Neuronal stem cell (in vitro differentiated cells): ENCODE measurements at regions not wholly inside any gene's neighbourhood (a gene's known extent, or its start where the extent isn't known, plus 50 kb on each side); places are given as distances from the start of the nearest gene placed in this dataset. TPM values are rescaled to one million over a fixed set of nuclear protein-coding genes. Genes with fewer than 3 reads are reported as not detected.

Experiments
- DNase-seq: peaks from one replicate; pipeline ENCODE4 v3.0.0-alpha.2; 2013; ENCODE audit warnings: low spot score
- H2AFZ ChIP-seq: one replicate; pipeline ENCODE4 v1.6.1; 2013; ENCODE audit warnings: mild to moderate bottlenecking, low read length, inconsistent platforms
- H2AK5ac ChIP-seq: 2 replicates; pipeline ENCODE4 v1.6.1; 2013; ENCODE audit warnings: low read depth, mild to moderate bottlenecking, inconsistent platforms, low read length, moderate library complexity, mixed read lengths
- H2BK120ac ChIP-seq: 2 replicates; pipeline ENCODE4 v1.6.1; 2013; ENCODE audit warnings: low read depth, mild to moderate bottlenecking, inconsistent platforms, low read length, moderate library complexity, mixed read lengths
- H2BK12ac ChIP-seq: one replicate; pipeline ENCODE4 v1.6.1; 2013; ENCODE audit warnings: low read length, inconsistent platforms
- H2BK15ac ChIP-seq: 2 replicates; pipeline ENCODE4 v1.6.1; 2013; ENCODE audit warnings: mild to moderate bottlenecking, low read length, inconsistent platforms, mixed read lengths
- H2BK5ac ChIP-seq: one replicate; pipeline ENCODE4 v1.6.1; 2013; ENCODE audit warnings: inconsistent platforms, mild to moderate bottlenecking, low read length, moderate library complexity
- H3K14ac ChIP-seq: one replicate; pipeline ENCODE4 v1.6.1; 2013; ENCODE audit warnings: low read length, inconsistent platforms
- H3K18ac ChIP-seq: 2 replicates; pipeline ENCODE4 v1.6.1; 2013; ENCODE audit warnings: low read length, inconsistent platforms
- H3K23ac ChIP-seq: 2 replicates; pipeline ENCODE4 v1.6.1; 2013; ENCODE audit warnings: low read depth, mild to moderate bottlenecking, mixed read lengths, low read length, inconsistent platforms; ENCODE audit not compliant: poor library complexity
- H3K27ac ChIP-seq: replicated peaks from 3 replicates; pipeline ENCODE4 v1.5.1; 2013; ENCODE audit warnings: low read length, inconsistent platforms
- H3K27me3 ChIP-seq, 3 experiments: 2 replicates each; pipeline ENCODE4 v1.6.1; 2013; ENCODE audit warnings: low read length in 3 of 3, mild to moderate bottlenecking in 2 of 3, inconsistent platforms in 1 of 3, low read depth in 1 of 3, mixed read lengths in 1 of 3, moderate library complexity in 1 of 3; ENCODE audit not compliant: control insufficient read depth in 3 of 3, insufficient read depth in 3 of 3
- H3K36me3 ChIP-seq, 2 donors: replicated peaks in 1 of 2; 2 replicates each; pipeline ENCODE4 v1.6.1; 2013; ENCODE audit warnings: low read length in 2 of 2; ENCODE audit not compliant: control insufficient read depth in 2 of 2, insufficient read depth in 2 of 2
- H3K4ac ChIP-seq: 2 replicates; pipeline ENCODE4 v1.6.1; 2013; ENCODE audit warnings: inconsistent platforms, mild to moderate bottlenecking, low read length, moderate library complexity
- H3K4me1 ChIP-seq, 2 donors: 1 replicate in 1 of 2; 2 replicates in 1 of 2; pipeline ENCODE4 v1.6.1; 2013; ENCODE audit warnings: low read length in 2 of 2, low read depth in 1 of 2; ENCODE audit not compliant: control insufficient read depth in 2 of 2, insufficient read depth in 1 of 2
- H3K4me2 ChIP-seq: one replicate; pipeline ENCODE4 v1.6.1; 2013; ENCODE audit warnings: mild to moderate bottlenecking, low read length, inconsistent platforms; ENCODE audit not compliant: insufficient read depth, poor library complexity, severe bottlenecking
- H3K4me3 ChIP-seq, 2 donors: 2 replicates each; pipeline ENCODE4 v1.5.1; 2013; ENCODE audit warnings: low read length in 2 of 2, mild to moderate bottlenecking in 2 of 2, inconsistent platforms in 1 of 2, moderate library complexity in 1 of 2
- H3K79me1 ChIP-seq: one replicate; pipeline ENCODE4 v1.6.1; 2013; ENCODE audit warnings: low read depth, mild to moderate bottlenecking, inconsistent platforms, low read length, moderate library complexity
- H3K9ac ChIP-seq: one replicate; pipeline ENCODE4 v1.6.1; 2013; ENCODE audit warnings: mild to moderate bottlenecking, low read depth, low read length, inconsistent platforms; ENCODE audit not compliant: poor library complexity
- H3K9me3 ChIP-seq, 2 donors: replicated peaks in 1 of 2; 2 replicates each; pipeline versions ENCODE3 to v1.6.1; 2013; ENCODE audit warnings: low read length in 2 of 2, mild to moderate bottlenecking in 2 of 2, inconsistent platforms in 1 of 2, low read depth in 1 of 2, mixed read lengths in 1 of 2, moderate library complexity in 1 of 2; ENCODE audit not compliant: control insufficient read depth in 2 of 2, insufficient read depth in 1 of 2
- H4K8ac ChIP-seq: one replicate; pipeline ENCODE4 v1.6.1; 2013; ENCODE audit warnings: low read depth, mild to moderate bottlenecking, inconsistent platforms, low read length, moderate library complexity
- H4K91ac ChIP-seq: one replicate; pipeline ENCODE4 v1.6.1; 2013; ENCODE audit warnings: low read length, low read depth, mild to moderate bottlenecking, inconsistent platforms; ENCODE audit not compliant: poor library complexity
- WGBS, 2 donors: extraction: QIAGEN DNeasy Blood & Tissue Kit; methylation state at CpG; one replicate each; pipeline ENCODE4 v1.1.7; 2013; ENCODE audit warnings: missing lambda C conversion rate in 2 of 2, mixed read lengths in 1 of 2; ENCODE audit not compliant: insufficient read length in 2 of 2, insufficient replicate concordance in 1 of 2; ENCODE audit errors: extremely low coverage in 2 of 2; 5-methylcytosine and 5-hydroxymethylcytosine counted together
- small RNA-seq: library from polyadenylated mRNA; stranded (forward); fragments of <200 nt; extraction: miRNeasy Mini kit (QIAGEN cat#:217004); gene quantifications from one replicate; pipeline ENCODE3, GENCODE V24; 2013; ENCODE audit not compliant: insufficient read depth

DNA sequence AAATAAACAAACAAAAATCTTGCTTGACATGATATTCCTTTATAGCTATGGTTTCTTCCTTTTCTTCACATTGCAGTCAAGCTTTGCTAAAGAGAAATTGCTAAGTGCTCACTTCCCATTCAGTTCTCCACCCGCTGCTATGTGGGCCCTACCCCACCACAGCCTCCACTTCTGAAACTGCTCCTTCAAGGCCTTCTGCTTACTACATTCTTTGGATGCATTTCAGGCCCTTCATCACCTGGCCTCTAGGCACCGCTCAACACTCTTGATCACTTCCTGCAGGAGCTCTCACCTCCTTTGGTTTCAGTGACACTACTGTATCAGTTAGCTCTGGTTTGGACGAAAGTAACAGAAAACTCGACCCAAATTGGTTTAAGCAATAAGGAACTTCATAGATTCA is 72.4 kb downstream of the KLF5 start:
- no peaks in the 10 kb centered on the region for H3K79me1 ChIP-seq
- H3K14ac ChIP-seq, result no peak overlapping the region
- no peak overlapping the region for H2BK12ac ChIP-seq
- no peak overlapping the region for H2BK15ac ChIP-seq
- H3K4ac ChIP-seq, result no peak overlapping the region
- H3K27me3 ChIP-seq, result no peaks in the 10 kb centered on the region
- no peak overlapping the region for H3K4me3 ChIP-seq
- no peak overlapping the region for H3K27ac ChIP-seq
- no peak overlapping the region for H3K23ac ChIP-seq
- H3K9me3 ChIP-seq, result no peaks in the 10 kb centered on the region
- H3K9ac ChIP-seq, result no peak overlapping the region
- no peak overlapping the region for H3K4me2 ChIP-seq
- no peak overlapping the region for H2BK120ac ChIP-seq
- no peak overlapping the region for H4K8ac ChIP-seq
- H3K18ac ChIP-seq, result no peak overlapping the region
- no peak overlapping the region for H2BK5ac ChIP-seq
- no CpG with 5 or more reads among the region's 4 CpGs for WGBS, 2 donors
- no peak overlapping the region for H4K91ac ChIP-seq
- H2AK5ac ChIP-seq, result no peak overlapping the region
- no peaks in the 10 kb centered on the region for H3K36me3 ChIP-seq
- no peak overlapping the region for H2AFZ ChIP-seq
- no peaks in the 10 kb centered on the region for H3K4me1 ChIP-seq
- no peak for DNase-seq

DNA sequence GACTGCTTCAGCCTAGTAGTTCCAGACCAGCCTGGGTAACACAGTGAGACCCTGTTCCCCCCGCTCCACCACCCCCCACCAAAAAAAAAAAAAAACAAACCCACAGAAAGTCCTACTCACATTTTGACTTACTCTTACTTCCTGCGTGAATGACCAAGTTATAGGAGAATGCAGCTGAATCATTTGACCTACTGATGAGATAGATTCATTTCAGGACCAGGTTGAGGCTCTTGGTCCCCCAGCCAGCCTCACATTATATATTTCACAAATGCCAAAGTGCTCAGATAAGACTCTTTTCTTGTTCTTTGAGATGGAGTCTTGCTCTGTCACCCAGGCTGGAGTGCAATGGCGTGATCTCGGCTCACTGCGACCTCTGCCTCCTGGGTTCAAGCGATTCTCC is 70.2 kb downstream of the KLF5 start:
- Histone ChIP-seq H2AFZ (no peak overlapping the region), H3K36me3 (no peaks in the 10 kb centered on the region), H3K27me3 (no peaks in the 10 kb centered on the region), H3K9me3 (no peaks in the 10 kb centered on the region), H3K4me3 (no peak overlapping the region), H2BK15ac (no peak overlapping the region), H4K91ac (no peak overlapping the region), H4K8ac (no peak overlapping the region), H3K4ac (no peak overlapping the region), H3K4me1 (no peaks in the 10 kb centered on the region), H3K79me1 (no peaks in the 10 kb centered on the region), H3K18ac (no peak overlapping the region), H2BK120ac (no peak overlapping the region), H3K14ac (no peak overlapping the region), H2AK5ac (no peak overlapping the region), H3K23ac (no peak overlapping the region), H2BK12ac (no peak overlapping the region), H3K27ac (no peak overlapping the region), H3K9ac (no peak overlapping the region), H3K4me2 (no peak overlapping the region), H2BK5ac (no peak overlapping the region)
- DNase-seq, result no peak
- WGBS, 2 donors, result no CpG with 5 or more reads among the region's 6 CpGs

Small RNA genes lying in the stretch of these regions (small RNA-seq; reads per million reads assigned to genes)
- gene AL162376.1 (not detected), gene RNU4-10P (not detected), gene RNY1P8 (not detected)
